GM12892 (cell line): ENCODE measurements at regions not wholly inside any gene's neighbourhood (a gene's known extent, or its start where the extent isn't known, plus 50 kb on each side); places are given as distances from the start of the nearest gene placed in this dataset.

Experiments
- POLR2A ChIP-seq: IDR thresholded peaks from 2 replicates; pipeline ENCODE4 v1.6.1; 2011; ENCODE audit warnings: low read depth, low read length, control low read depth
- POLR2AphosphoS5 ChIP-seq: IDR thresholded peaks from 2 replicates; pipeline ENCODE4 v1.6.1; 2011; ENCODE audit warnings: low read depth, low read length, control low read depth
- TAF1 ChIP-seq: IDR thresholded peaks from 2 replicates; pipeline ENCODE4 v1.6.1; 2011; ENCODE audit warnings: low read depth, mild to moderate bottlenecking, control low read depth, low read length, borderline replicate concordance

DNA sequence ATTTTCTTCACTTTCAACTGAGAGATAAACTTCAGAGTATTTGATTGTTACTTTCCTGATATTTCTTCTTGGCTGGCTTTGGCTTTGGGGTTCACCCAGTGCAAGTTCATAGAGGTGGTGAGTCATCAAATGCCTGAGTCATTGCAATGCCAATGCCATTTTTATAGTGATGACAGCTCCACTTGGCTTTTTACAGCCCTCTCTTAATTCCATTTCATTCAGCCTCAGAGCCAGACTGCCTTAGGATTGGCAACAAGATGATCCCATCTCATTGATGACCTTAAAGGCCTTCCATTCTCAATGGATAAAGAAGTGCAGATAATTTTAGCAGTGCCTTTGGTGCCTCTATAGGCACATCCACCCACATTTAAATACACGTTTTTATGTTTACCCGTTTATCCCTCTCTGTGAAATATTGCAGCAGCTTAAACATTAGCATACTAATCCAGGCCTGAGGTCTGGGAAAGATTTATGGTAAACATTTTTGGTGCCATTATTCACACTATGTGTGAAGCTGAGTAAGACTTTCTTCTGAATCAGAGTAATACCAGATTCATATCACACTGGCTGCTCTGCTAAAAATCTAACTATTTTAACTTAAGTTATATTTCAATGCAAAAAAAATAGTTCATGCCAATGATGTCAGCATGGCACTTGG, 88.9 kb upstream of the TYRP1 start:
- TF ChIP-seq TAF1 (no peak), POLR2A (no peak), POLR2AphosphoS5 (no peak)
